AG04450 (cell line): ENCODE measurements at regions not wholly inside any gene's neighbourhood (a gene's known extent, or its start where the extent isn't known, plus 50 kb on each side); places are given as distances from the start of the nearest gene placed in this dataset.

Source experiments
- CTCF ChIA-PET: fragments of 300-600, 350-600 bp; formaldehyde crosslinking; extraction: SDS; loops from one replicate; lab custom pipeline; 2022; ENCODE audit warnings: antibody characterized with exemption, inconsistent platforms; lab: Charles Lee
- POLR2A ChIA-PET: fragments of 350-600 bp; formaldehyde crosslinking; extraction: SDS; loops from one replicate; lab custom pipeline; 2021; ENCODE audit warnings: antibody characterized with exemption, inconsistent platforms; lab: Yijun Ruan, JAX
- DNase-seq: peaks from one replicate; pipeline ENCODE4 v3.0.0-alpha.2; 2011; ENCODE audit warnings: low read depth, low spot score
- H3K27ac ChIP-seq: one replicate; pipeline ENCODE4 v1.5.1; 2012; ENCODE audit warnings: low read depth, low read length, control low read depth
- H3K27me3 ChIP-seq: one replicate; pipeline ENCODE4 v1.6.0; 2012; ENCODE audit warnings: low read length; ENCODE audit not compliant: control insufficient read depth, insufficient read depth
- H3K4me3 ChIP-seq: 2 replicates; pipeline ENCODE4 v1.5.1; 2011; ENCODE audit warnings: mild to moderate bottlenecking, low read depth, low read length, control low read depth
- H3K9me3 ChIP-seq: 2 replicates; pipeline ENCODE4 v1.5.1; 2012; ENCODE audit warnings: low read length; ENCODE audit not compliant: control insufficient read depth, insufficient read depth
- CTCF ChIP-seq: IDR thresholded peaks from 2 replicates; pipeline ENCODE4 v1.5.1; 2011; ENCODE audit warnings: low read depth, low read length, control low read depth, inconsistent platforms

GRCh38 chr7:149375234-149376008 is 85.4 kb downstream of the ZNF777 start:
- POLR2A ChIA-PET: no interaction called here
- H3K9me3 ChIP-seq: no peaks in the 10 kb centered on the region
- DNase-seq: no peak
- CTCF ChIA-PET: interaction anchor here (0.8 kb wide), 2 partner anchors 31 to 65 kb away, joined by 3 to 4 read pairs; no protein-coding TSS in a partner anchor
- TF ChIP-seq CTCF: no peak
- no peak overlapping the region for H3K4me3 ChIP-seq
- no peaks in the 10 kb centered on the region for H3K27me3 ChIP-seq
- H3K27ac ChIP-seq: no peak overlapping the region

- H3K9me3 ChIP-seq: no peaks in the 10 kb centered on the region
- no peak overlapping the region for H3K27ac ChIP-seq
- CTCF ChIA-PET: interaction anchor here (2.1 kb wide), 1 partner anchor 67 kb away, joined by 10 read pairs; no protein-coding TSS in a partner anchor
- TF ChIP-seq CTCF: no peak
- POLR2A ChIA-PET: no interaction called here
- H3K27me3 ChIP-seq: no peaks in the 10 kb centered on the region
- no peak for DNase-seq
- no peak overlapping the region for H3K4me3 ChIP-seq
Measured at GRCh38 chr7:149377386-149377785, 83.5 kb downstream of the ZNF777 start.

GRCh38 chr7:149379625-149380024 is 81.2 kb downstream of the ZNF777 start:
- ChIA-PET POLR2A (no interaction called here), CTCF (no interaction called here)
- H3K27ac ChIP-seq: no peak overlapping the region
- TF ChIP-seq CTCF: no peak
- H3K27me3 ChIP-seq: no peaks in the 10 kb centered on the region
- no peak for DNase-seq
- H3K4me3 ChIP-seq: no peak overlapping the region
- no peaks in the 10 kb centered on the region for H3K9me3 ChIP-seq

GRCh38 chr7:149381245-149381644 is 79.6 kb downstream of the ZNF777 start:
- ChIA-PET CTCF (no interaction called here), POLR2A (no interaction called here)
- Histone ChIP-seq H3K27me3 (no peaks in the 10 kb centered on the region), H3K9me3 (no peaks in the 10 kb centered on the region), H3K4me3 (no peak overlapping the region), H3K27ac (no peak overlapping the region)
- no peak for TF ChIP-seq CTCF
- DNase-seq: no peak
